H1 (cell line): ENCODE measurements at regions not wholly inside any gene's neighbourhood (a gene's known extent, or its start where the extent isn't known, plus 50 kb on each side); places are given as distances from the start of the nearest gene placed in this dataset.

ENCODE experiments used
- CTCF ChIA-PET: fragments of 300-600 bp; sonication (Branson Sonifier 250); formaldehyde crosslinking; loops from one replicate; lab custom pipeline; 2021; ENCODE audit not compliant: partially characterized antibody; lab: Charles Lee
- POLR2A ChIA-PET: fragments of 300-600 bp; sonication (Branson Sonifier 250); formaldehyde crosslinking; loops from one replicate; lab custom pipeline; 2021; ENCODE audit warnings: inconsistent platforms; ENCODE audit not compliant: partially characterized antibody; lab: Charles Lee
- DNase-seq, 2 experiments: peaks; one replicate each; pipeline versions ENCODE4 v3.0.0 to v3.0.0-alpha.2; 2010 to 2022; ENCODE audit warnings: low spot score in 2 of 2, low read depth in 1 of 2, mixed read lengths in 1 of 2
- FAIRE-seq: peaks from 2 replicates; lab custom pipeline; 2011; peaks lifted over from hg19 to GRCh38; lab: Jason Lieb, UNC
- H2AFZ ChIP-seq: 2 replicates; pipeline ENCODE4 v1.8.1; 2012; ENCODE audit warnings: low read length, inconsistent platforms
- H2AK5ac ChIP-seq: 2 replicates; pipeline ENCODE4 v1.6.1; 2013; ENCODE audit warnings: low read depth, low read length
- H2BK120ac ChIP-seq: replicated peaks from 2 replicates; pipeline ENCODE3; 2013; ENCODE audit warnings: low read depth, low read length, inconsistent platforms
- H2BK12ac ChIP-seq: 2 replicates; pipeline ENCODE4 v1.6.1; 2013; ENCODE audit warnings: low read depth, low read length
- H2BK15ac ChIP-seq: 2 replicates; pipeline ENCODE4 v1.6.1; 2013; ENCODE audit warnings: low read length
- H2BK20ac ChIP-seq: 2 replicates; pipeline ENCODE4 v1.6.1; 2013; ENCODE audit warnings: low read length
- H2BK5ac ChIP-seq: 2 replicates; pipeline ENCODE4 v1.6.1; 2013; ENCODE audit warnings: low read depth, low read length
- H3K14ac ChIP-seq: 2 replicates; pipeline ENCODE4 v1.6.1; 2013; ENCODE audit warnings: inconsistent platforms; ENCODE audit not compliant: insufficient read length
- H3K18ac ChIP-seq: 2 replicates; pipeline ENCODE4 v1.6.1; 2013; ENCODE audit warnings: low read length; ENCODE audit errors: extremely low read depth
- H3K23ac ChIP-seq: 2 replicates; pipeline ENCODE4 v1.6.1; 2013; ENCODE audit warnings: inconsistent platforms; ENCODE audit not compliant: insufficient read length
- H3K23me2 ChIP-seq: 2 replicates; pipeline ENCODE4 v1.6.1; 2013; ENCODE audit warnings: low read depth, low read length
- H3K27ac ChIP-seq: 2 replicates; pipeline ENCODE4 v1.6.1; 2011; ENCODE audit warnings: low read depth, low read length, inconsistent platforms
- H3K27me3 ChIP-seq, 4 experiments: replicated peaks in 1 of 4; 1 replicate in 1 of 4; 2 replicates in 3 of 4; pipeline versions ENCODE4 v1.6.1 to v1.8.1; 2011 to 2013; ENCODE audit warnings: low read length in 3 of 4, mild to moderate bottlenecking in 3 of 4, inconsistent platforms in 2 of 4, mixed read lengths in 2 of 4, moderate library complexity in 1 of 4; ENCODE audit not compliant: control insufficient read depth in 3 of 4, insufficient read depth in 3 of 4; ENCODE audit errors: extremely low read depth in 1 of 4
- H3K36me3 ChIP-seq, 4 experiments: 2 replicates each; pipeline versions ENCODE4 v1.6.1 to v1.8.1; 2011 to 2013; ENCODE audit warnings: mild to moderate bottlenecking in 4 of 4, low read length in 3 of 4, moderate library complexity in 2 of 4, control low read depth in 1 of 4, inconsistent platforms in 1 of 4; ENCODE audit not compliant: insufficient read depth in 4 of 4, control insufficient read depth in 2 of 4
- H3K4ac ChIP-seq: replicated peaks from 2 replicates; pipeline ENCODE3; 2013; ENCODE audit warnings: low read length, low read depth, mixed read lengths, inconsistent platforms; ENCODE audit not compliant: insufficient read length
- H3K4me1 ChIP-seq, 4 experiments: replicated peaks in 1 of 4; 1 replicate in 1 of 4; 2 replicates in 3 of 4; pipeline versions ENCODE4 v1.6.1 to v1.8.1; 2011 to 2013; ENCODE audit warnings: low read length in 3 of 4, inconsistent platforms in 2 of 4, mixed read lengths in 1 of 4; ENCODE audit not compliant: insufficient read depth in 4 of 4, control insufficient read depth in 3 of 4
- H3K4me2 ChIP-seq, 2 experiments: 2 replicates each; pipeline versions ENCODE4 v1.6.1 to v1.8.1; 2011 to 2013; ENCODE audit warnings: low read depth in 2 of 2, low read length in 2 of 2, control low read depth in 1 of 2, inconsistent platforms in 1 of 2, mild to moderate bottlenecking in 1 of 2; ENCODE audit not compliant: insufficient read depth in 1 of 2
- H3K4me3 ChIP-seq, 4 experiments: fragments of 200-600, 300-600 bp in 1 of 4; sonication (generic), shearing (Covaris generic), sonication (Bioruptor Twin) in 1 of 4; 2 replicates each; pipeline versions ENCODE4 v1.5.1 to v1.8.1; 2011 to 2016; ENCODE audit warnings: low read length in 4 of 4, low read depth in 3 of 4, control low read depth in 2 of 4, inconsistent platforms in 2 of 4, mild to moderate bottlenecking in 2 of 4, mixed read lengths in 1 of 4, moderate library complexity in 1 of 4; ENCODE audit not compliant: insufficient read depth in 2 of 4; ENCODE audit errors: extremely low read depth in 1 of 4
- H3K56ac ChIP-seq: replicated peaks from 2 replicates; pipeline ENCODE3; 2013; ENCODE audit warnings: low read depth, mild to moderate bottlenecking, mixed read lengths, low read length, inconsistent platforms; ENCODE audit not compliant: insufficient read length
- H3K79me1 ChIP-seq: 2 replicates; pipeline ENCODE4 v1.6.1; 2013; ENCODE audit warnings: low read depth, low read length, control low read depth
- H3K79me2 ChIP-seq, 2 experiments: 2 replicates each; pipeline versions ENCODE4 v1.6.1 to v1.8.1; 2012 to 2013; ENCODE audit warnings: low read length in 2 of 2, mild to moderate bottlenecking in 2 of 2, inconsistent platforms in 1 of 2; ENCODE audit not compliant: insufficient read depth in 2 of 2, control insufficient read depth in 1 of 2
- H3K9ac ChIP-seq, 4 experiments: replicated peaks in 1 of 4; 1 replicate in 1 of 4; 2 replicates in 3 of 4; pipeline versions ENCODE4 v1.6.1 to v1.8.1; 2011 to 2013; ENCODE audit warnings: low read depth in 3 of 4, low read length in 3 of 4, control low read depth in 2 of 4, mild to moderate bottlenecking in 2 of 4, moderate library complexity in 2 of 4, inconsistent platforms in 1 of 4; ENCODE audit errors: extremely low read depth in 1 of 4
- H3K9me3 ChIP-seq, 2 experiments: 2 replicates each; pipeline versions ENCODE4 v1.6.1 to v1.8.1; 2012 to 2013; ENCODE audit warnings: mild to moderate bottlenecking in 2 of 2, moderate library complexity in 2 of 2, control low read depth in 1 of 2, inconsistent platforms in 1 of 2, low read depth in 1 of 2, low read length in 1 of 2, mixed read lengths in 1 of 2; ENCODE audit not compliant: insufficient read depth in 2 of 2
- H4K20me1 ChIP-seq, 2 experiments: replicated peaks in 1 of 2; 2 replicates each; pipeline versions ENCODE3 to v1.8.1; 2011 to 2013; ENCODE audit warnings: inconsistent platforms in 2 of 2, low read length in 2 of 2, mild to moderate bottlenecking in 1 of 2; ENCODE audit not compliant: insufficient read depth in 2 of 2, control insufficient read depth in 1 of 2
- H4K5ac ChIP-seq: 2 replicates; pipeline ENCODE4 v1.6.1; 2013; ENCODE audit warnings: low read length, low read depth, mixed read lengths, inconsistent platforms; ENCODE audit not compliant: insufficient read length
- H4K8ac ChIP-seq: 2 replicates; pipeline ENCODE4 v1.8.0; 2013; ENCODE audit warnings: mild to moderate bottlenecking, moderate library complexity, low read length, inconsistent platforms; ENCODE audit not compliant: insufficient read depth; ENCODE audit errors: extremely low read depth
- H4K91ac ChIP-seq: replicated peaks from 2 replicates; pipeline ENCODE3; 2013; ENCODE audit warnings: low read length, mixed read lengths, inconsistent platforms; ENCODE audit not compliant: insufficient read length
- SIRT6 ChIP-seq: IDR thresholded peaks from one replicate; pipeline ENCODE4 v1.7.1; 2012; ENCODE audit warnings: low read length, inconsistent platforms
- WGBS, 2 experiments: shearing (Covaris generic) in 1 of 2; methylation state at CpG; one replicate each; pipeline versions ENCODE4 v1.1.6 to v1.1.7; 2013 to 2015; ENCODE audit warnings: low lambda C conversion rate in 2 of 2, mixed read lengths in 2 of 2, inconsistent platforms in 1 of 2, low coverage in 1 of 2, missing lambda C conversion rate in 1 of 2; ENCODE audit not compliant: insufficient replicate concordance in 2 of 2, insufficient coverage in 1 of 2, insufficient read length in 1 of 2; ENCODE audit errors: extremely low coverage in 1 of 2, missing lambda C conversion rate in 1 of 2; 5-methylcytosine and 5-hydroxymethylcytosine counted together

DNA sequence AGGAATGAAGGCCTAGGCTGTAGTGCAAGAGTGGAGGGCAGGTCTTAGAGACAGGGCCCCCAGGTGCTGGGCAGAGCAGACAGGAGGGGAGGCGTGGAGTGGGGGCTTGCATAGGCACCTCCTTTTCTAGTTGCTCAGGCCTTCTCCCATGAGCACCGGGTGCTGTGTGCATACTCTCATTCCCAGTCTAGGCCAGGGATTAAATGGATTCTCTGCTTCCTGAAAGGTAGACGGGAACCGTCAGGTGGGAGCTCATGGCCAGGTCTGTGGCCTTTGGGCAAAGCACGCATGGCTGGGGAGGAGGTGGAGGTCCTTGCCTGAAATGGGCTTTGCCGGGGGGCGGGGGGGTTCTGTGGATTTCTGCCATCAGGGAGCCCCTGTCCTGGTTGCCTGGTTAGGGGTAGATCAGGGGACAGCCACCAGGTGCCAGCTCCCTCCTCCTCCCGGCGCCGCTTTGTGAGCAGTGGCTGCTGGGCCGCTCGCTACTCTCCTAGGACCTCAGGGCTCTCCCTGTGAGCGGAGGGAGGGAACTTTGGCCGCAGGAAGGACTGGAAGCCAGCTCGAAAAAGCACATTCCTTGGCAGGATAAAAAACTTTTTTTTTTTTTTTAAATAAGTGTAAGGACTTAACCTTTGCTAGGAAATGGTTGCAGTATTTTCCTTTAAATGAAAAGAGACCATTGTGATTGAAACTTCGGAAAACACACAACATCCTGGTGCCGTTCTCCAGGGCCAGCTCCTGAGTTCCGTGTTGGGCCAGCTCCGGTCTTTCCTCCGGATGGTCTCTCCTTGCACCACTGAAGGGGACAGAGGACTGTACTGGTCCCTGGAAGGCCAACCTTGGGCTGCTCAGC is 82.8 kb upstream of the HAAO start:
- CTCF ChIA-PET = interaction anchor here (0.6 to 4.4 kb wide), 10 partner anchors 16 to 830 kb away, joined by 3 to 24 read pairs (median 3); no protein-coding TSS in a partner anchor

More for the DNA sequence above, 82.8 kb upstream of the HAAO start:
- H4K8ac ChIP-seq = peak overlapping the region; percentile 69; the same call in 1 of the 2 replicates
- 85% methylated on average over 20 of the region's 20 CpGs; no CpG with 5 or more reads in 1 of the 2 experiments for WGBS, 2 experiments
- no peak overlapping the region for H2BK120ac ChIP-seq
- no peak overlapping the region for H3K4me2 ChIP-seq
- no peaks in the 10 kb centered on the region for H3K36me3 ChIP-seq
- FAIRE-seq = no peak
- no peak overlapping the region for H3K27ac ChIP-seq
- no peaks in the 10 kb centered on the region for H3K79me2 ChIP-seq
- no peak overlapping the region for H3K23ac ChIP-seq
- no peak for DNase-seq
- H3K4ac ChIP-seq = no peak overlapping the region
- no peak overlapping the region for H4K5ac ChIP-seq
- H2BK5ac ChIP-seq = no peak overlapping the region
- no peak overlapping the region for H3K4me3 ChIP-seq
- H2BK20ac ChIP-seq = 0 out of 2 replicates have a peak overlapping the region, but pooled peaks have one; percentile 25
- H3K9ac ChIP-seq = no peak overlapping the region
- no peak overlapping the region for H3K56ac ChIP-seq
- H2AFZ ChIP-seq = no peak overlapping the region; the same call in 1 of the 2 replicates
- TF ChIP-seq SIRT6 = no peak
- no peak overlapping the region for H2BK15ac ChIP-seq
- H3K14ac ChIP-seq = no peak overlapping the region
- no peak overlapping the region for H2AK5ac ChIP-seq
- no peaks in the 10 kb centered on the region for H3K9me3 ChIP-seq
- H3K27me3 ChIP-seq = no peaks in the 10 kb centered on the region
- H3K4me1 ChIP-seq = no peaks in the 10 kb centered on the region
- no peak overlapping the region for H3K18ac ChIP-seq
- H4K91ac ChIP-seq = no peak overlapping the region
- no peaks in the 10 kb centered on the region for H4K20me1 ChIP-seq
- no peaks in the 10 kb centered on the region for H3K23me2 ChIP-seq
- H3K79me1 ChIP-seq = no peaks in the 10 kb centered on the region
- POLR2A ChIA-PET = interaction anchor here (0.7 to 1.4 kb wide), 3 partner anchors 46 to 306 kb away, joined by 3 to 7 read pairs (median 3); no protein-coding TSS in a partner anchor
- no peak overlapping the region for H2BK12ac ChIP-seq
